GM12878 (cell line): ENCODE measurements at regions not wholly inside any gene's neighbourhood (a gene's known extent, or its start where the extent isn't known, plus 50 kb on each side); places are given as distances from the start of the nearest gene placed in this dataset.

Experiments used
- CBX3 ChIP-seq: fragments of 200-600 bp; sonication (generic); IDR thresholded peaks from 2 replicates; pipeline ENCODE4 v1.6.1; 2016; ENCODE audit warnings: low read depth, borderline replicate concordance
- CHD1 ChIP-seq: IDR thresholded peaks from 2 replicates; pipeline ENCODE4 v1.6.1; 2012; ENCODE audit warnings: low read depth, low read length, improper control_type of control experiment
- IRF4 ChIP-seq: IDR thresholded peaks from 2 replicates; pipeline ENCODE4 v1.6.1; 2011; ENCODE audit warnings: low read depth, low read length
- JUNB ChIP-seq: IDR thresholded peaks from 2 replicates; pipeline ENCODE4 v1.6.1; 2016; ENCODE audit warnings: antibody characterized with exemption, mild to moderate bottlenecking
- NR2C1 ChIP-seq: fragments of 450-650 bp; IDR thresholded peaks from 2 replicates; pipeline ENCODE4 v1.6.1; 2017; ENCODE audit warnings: antibody characterized with exemption, mild to moderate bottlenecking, moderate library complexity
- REST ChIP-seq: IDR thresholded peaks from 2 replicates; pipeline ENCODE4 v1.6.1; 2012; ENCODE audit warnings: mild to moderate bottlenecking, low read depth, low read length
- SIN3A ChIP-seq: IDR thresholded peaks from 2 replicates; pipeline ENCODE4 v1.6.1; 2012; ENCODE audit warnings: low read depth, low read length, improper control_type of control experiment
- TCF12 ChIP-seq: IDR thresholded peaks from 2 replicates; pipeline ENCODE4 v1.6.1; 2011; ENCODE audit warnings: low read depth, mild to moderate bottlenecking, low read length
- ZBTB40 ChIP-seq: fragments of 450-650 bp; IDR thresholded peaks from 2 replicates; pipeline ENCODE4 v1.6.1; 2016; ENCODE audit warnings: mild to moderate bottlenecking, moderate library complexity, borderline replicate concordance
- TF ChIP-seq, protein P1 (sequence below): fragments of 450-650 bp; formaldehyde crosslinking; IDR thresholded peaks from 2 replicates; pipeline ENCODE4 v1.4.0; 2020; ENCODE audit warnings: mild to moderate bottlenecking, moderate library complexity
- TF ChIP-seq, protein P2 (sequence below): fragments of 450-650 bp; IDR thresholded peaks from 2 replicates; pipeline ENCODE4 v1.6.1; 2017; ENCODE audit warnings: low read depth, mild to moderate bottlenecking, moderate library complexity

DNA sequence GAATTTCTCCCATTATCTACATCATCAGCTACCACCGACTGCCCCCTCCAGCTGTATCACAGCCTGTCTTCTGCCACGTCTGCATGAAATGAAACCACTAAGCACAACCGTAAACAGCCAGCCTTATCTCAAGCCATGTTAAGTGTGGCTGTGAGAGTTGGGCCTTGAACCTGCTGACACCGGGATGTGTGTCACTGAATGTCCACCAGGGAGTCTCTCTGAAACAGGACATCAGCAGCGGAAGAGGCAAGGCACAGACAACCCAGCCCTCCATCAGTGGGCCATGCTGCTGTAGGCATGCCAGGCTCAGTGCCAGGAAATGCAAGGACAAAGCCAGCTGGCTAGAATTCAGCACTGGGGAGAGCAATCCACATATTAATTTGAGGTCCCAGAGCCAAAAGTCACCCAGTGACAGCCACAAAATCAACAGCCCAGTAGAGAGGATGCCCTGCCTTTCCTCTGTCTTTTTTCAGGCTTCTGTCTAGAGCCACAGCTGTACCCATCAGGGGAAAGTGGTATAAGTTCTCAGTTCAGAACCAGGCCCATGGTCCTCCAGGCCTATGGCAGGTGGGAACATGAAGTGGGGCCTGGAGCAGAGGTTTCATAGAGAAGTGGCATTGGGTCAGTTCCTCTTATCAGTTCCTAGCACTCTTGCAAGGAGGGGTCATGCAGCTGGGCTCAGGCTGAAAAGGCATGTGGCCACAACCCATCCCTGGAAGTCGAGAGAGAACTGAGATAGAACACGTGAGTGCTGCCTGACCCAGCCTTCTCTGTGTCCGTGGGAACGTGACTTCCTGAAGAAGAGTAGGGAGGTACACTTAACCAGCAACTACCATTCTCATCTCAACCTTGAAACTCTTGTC is 199.4 kb downstream of the ESM1 start (continued):
- TF ChIP-seq, protein P1, sequence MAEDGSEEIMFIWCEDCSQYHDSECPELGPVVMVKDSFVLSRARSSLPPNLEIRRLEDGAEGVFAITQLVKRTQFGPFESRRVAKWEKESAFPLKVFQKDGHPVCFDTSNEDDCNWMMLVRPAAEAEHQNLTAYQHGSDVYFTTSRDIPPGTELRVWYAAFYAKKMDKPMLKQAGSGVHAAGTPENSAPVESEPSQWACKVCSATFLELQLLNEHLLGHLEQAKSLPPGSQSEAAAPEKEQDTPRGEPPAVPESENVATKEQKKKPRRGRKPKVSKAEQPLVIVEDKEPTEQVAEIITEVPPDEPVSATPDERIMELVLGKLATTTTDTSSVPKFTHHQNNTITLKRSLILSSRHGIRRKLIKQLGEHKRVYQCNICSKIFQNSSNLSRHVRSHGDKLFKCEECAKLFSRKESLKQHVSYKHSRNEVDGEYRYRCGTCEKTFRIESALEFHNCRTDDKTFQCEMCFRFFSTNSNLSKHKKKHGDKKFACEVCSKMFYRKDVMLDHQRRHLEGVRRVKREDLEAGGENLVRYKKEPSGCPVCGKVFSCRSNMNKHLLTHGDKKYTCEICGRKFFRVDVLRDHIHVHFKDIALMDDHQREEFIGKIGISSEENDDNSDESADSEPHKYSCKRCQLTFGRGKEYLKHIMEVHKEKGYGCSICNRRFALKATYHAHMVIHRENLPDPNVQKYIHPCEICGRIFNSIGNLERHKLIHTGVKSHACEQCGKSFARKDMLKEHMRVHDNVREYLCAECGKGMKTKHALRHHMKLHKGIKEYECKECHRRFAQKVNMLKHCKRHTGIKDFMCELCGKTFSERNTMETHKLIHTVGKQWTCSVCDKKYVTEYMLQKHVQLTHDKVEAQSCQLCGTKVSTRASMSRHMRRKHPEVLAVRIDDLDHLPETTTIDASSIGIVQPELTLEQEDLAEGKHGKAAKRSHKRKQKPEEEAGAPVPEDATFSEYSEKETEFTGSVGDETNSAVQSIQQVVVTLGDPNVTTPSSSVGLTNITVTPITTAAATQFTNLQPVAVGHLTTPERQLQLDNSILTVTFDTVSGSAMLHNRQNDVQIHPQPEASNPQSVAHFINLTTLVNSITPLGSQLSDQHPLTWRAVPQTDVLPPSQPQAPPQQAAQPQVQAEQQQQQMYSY (CRISPR knock-in tag) = no peak
- TF ChIP-seq, protein P2, sequence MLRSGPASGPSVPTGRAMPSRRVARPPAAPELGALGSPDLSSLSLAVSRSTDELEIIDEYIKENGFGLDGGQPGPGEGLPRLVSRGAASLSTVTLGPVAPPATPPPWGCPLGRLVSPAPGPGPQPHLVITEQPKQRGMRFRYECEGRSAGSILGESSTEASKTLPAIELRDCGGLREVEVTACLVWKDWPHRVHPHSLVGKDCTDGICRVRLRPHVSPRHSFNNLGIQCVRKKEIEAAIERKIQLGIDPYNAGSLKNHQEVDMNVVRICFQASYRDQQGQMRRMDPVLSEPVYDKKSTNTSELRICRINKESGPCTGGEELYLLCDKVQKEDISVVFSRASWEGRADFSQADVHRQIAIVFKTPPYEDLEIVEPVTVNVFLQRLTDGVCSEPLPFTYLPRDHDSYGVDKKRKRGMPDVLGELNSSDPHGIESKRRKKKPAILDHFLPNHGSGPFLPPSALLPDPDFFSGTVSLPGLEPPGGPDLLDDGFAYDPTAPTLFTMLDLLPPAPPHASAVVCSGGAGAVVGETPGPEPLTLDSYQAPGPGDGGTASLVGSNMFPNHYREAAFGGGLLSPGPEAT = no peak
- TF ChIP-seq TCF12 = peak; percentile 81; the same call in 1 of the 2 replicates
- no peak for TF ChIP-seq SIN3A
- no peak for TF ChIP-seq JUNB
- peak; percentile 29; the same call in 1 of the 2 replicates for TF ChIP-seq REST
- TF ChIP-seq CBX3 = no peak
- TF ChIP-seq CHD1 = no peak
- peak; percentile 76; the same call in 1 of the 2 replicates for TF ChIP-seq IRF4
- no peak for TF ChIP-seq ZBTB40
- no peak for TF ChIP-seq NR2C1
